AG09319 (cell line): ENCODE measurements at regions not wholly inside any gene's neighbourhood (a gene's known extent, or its start where the extent isn't known, plus 50 kb on each side); places are given as distances from the start of the nearest gene placed in this dataset.

Experiments
- DNase-seq: peaks from one replicate; pipeline ENCODE4 v3.0.0-alpha.2; 2010; ENCODE audit warnings: low read depth; ENCODE audit errors: extremely low read depth
- CTCF ChIP-seq: IDR thresholded peaks from 2 replicates; pipeline ENCODE4 v1.5.1; 2011; ENCODE audit warnings: low read depth, mild to moderate bottlenecking, inconsistent platforms, low read length, moderate library complexity

GRCh38 chr5:110054240-110054639 lies 364.5 kb downstream of the MAN2A1 start:
- DNase-seq, result no peak
- no peak; the same call in 1 of the 2 replicates for TF ChIP-seq CTCF

GRCh38 chr5:110055302-110055701 lies 365.6 kb downstream of the MAN2A1 start:
- no peak for TF ChIP-seq CTCF
- DNase-seq, result no peak

- no peak for DNase-seq
- TF ChIP-seq CTCF, result no peak
These were observed 366.9 kb downstream of the MAN2A1 start for GRCh38 chr5:110056580-110057114.

GRCh38 chr5:110058175-110058574 lies 368.4 kb downstream of the MAN2A1 start:
- DNase-seq, result no peak
- no peak for TF ChIP-seq CTCF

- no peak for TF ChIP-seq CTCF
- no peak for DNase-seq
These were observed 372.5 kb downstream of the MAN2A1 start for GRCh38 chr5:110062246-110062645.

GRCh38 chr5:110063640-110064602 lies 374.2 kb downstream of the MAN2A1 start:
- TF ChIP-seq CTCF, result no peak
- DNase-seq, result no peak

- no peak for TF ChIP-seq CTCF
- DNase-seq, result no peak
These were observed 375.0 kb downstream of the MAN2A1 start for GRCh38 chr5:110064603-110065268.
